AG04450 (cell line): ENCODE measurements at regions not wholly inside any gene's neighbourhood (a gene's known extent, or its start where the extent isn't known, plus 50 kb on each side); places are given as distances from the start of the nearest gene placed in this dataset.

ENCODE experiments used
- CTCF ChIA-PET: fragments of 300-600, 350-600 bp; formaldehyde crosslinking; extraction: SDS; loops from one replicate; lab custom pipeline; 2022; ENCODE audit warnings: antibody characterized with exemption, inconsistent platforms; lab: Charles Lee
- POLR2A ChIA-PET: fragments of 350-600 bp; formaldehyde crosslinking; extraction: SDS; loops from one replicate; lab custom pipeline; 2021; ENCODE audit warnings: antibody characterized with exemption, inconsistent platforms; lab: Yijun Ruan, JAX
- DNase-seq: peaks from one replicate; pipeline ENCODE4 v3.0.0-alpha.2; 2011; ENCODE audit warnings: low read depth, low spot score
- H3K27ac ChIP-seq: one replicate; pipeline ENCODE4 v1.5.1; 2012; ENCODE audit warnings: low read depth, low read length, control low read depth
- H3K27me3 ChIP-seq: one replicate; pipeline ENCODE4 v1.6.0; 2012; ENCODE audit warnings: low read length; ENCODE audit not compliant: control insufficient read depth, insufficient read depth
- H3K4me3 ChIP-seq: 2 replicates; pipeline ENCODE4 v1.5.1; 2011; ENCODE audit warnings: mild to moderate bottlenecking, low read depth, low read length, control low read depth
- H3K9me3 ChIP-seq: 2 replicates; pipeline ENCODE4 v1.5.1; 2012; ENCODE audit warnings: low read length; ENCODE audit not compliant: control insufficient read depth, insufficient read depth
- TF ChIP-seq, protein P1 (sequence below): IDR thresholded peaks from 2 replicates; pipeline ENCODE4 v1.5.1; 2011; ENCODE audit warnings: low read depth, low read length, control low read depth, inconsistent platforms

- Histone ChIP-seq H3K9me3 (no peaks in the 10 kb centered on the region), H3K27ac (no peak overlapping the region), H3K4me3 (no peak overlapping the region), H3K27me3 (no peaks in the 10 kb centered on the region)
- DNase-seq, result no peak
- POLR2A ChIA-PET, result no interaction called here
- TF ChIP-seq, protein P1, sequence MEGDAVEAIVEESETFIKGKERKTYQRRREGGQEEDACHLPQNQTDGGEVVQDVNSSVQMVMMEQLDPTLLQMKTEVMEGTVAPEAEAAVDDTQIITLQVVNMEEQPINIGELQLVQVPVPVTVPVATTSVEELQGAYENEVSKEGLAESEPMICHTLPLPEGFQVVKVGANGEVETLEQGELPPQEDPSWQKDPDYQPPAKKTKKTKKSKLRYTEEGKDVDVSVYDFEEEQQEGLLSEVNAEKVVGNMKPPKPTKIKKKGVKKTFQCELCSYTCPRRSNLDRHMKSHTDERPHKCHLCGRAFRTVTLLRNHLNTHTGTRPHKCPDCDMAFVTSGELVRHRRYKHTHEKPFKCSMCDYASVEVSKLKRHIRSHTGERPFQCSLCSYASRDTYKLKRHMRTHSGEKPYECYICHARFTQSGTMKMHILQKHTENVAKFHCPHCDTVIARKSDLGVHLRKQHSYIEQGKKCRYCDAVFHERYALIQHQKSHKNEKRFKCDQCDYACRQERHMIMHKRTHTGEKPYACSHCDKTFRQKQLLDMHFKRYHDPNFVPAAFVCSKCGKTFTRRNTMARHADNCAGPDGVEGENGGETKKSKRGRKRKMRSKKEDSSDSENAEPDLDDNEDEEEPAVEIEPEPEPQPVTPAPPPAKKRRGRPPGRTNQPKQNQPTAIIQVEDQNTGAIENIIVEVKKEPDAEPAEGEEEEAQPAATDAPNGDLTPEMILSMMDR, result no peak
- CTCF ChIA-PET, result no interaction called here
Measured at GRCh38 chr14:94974893-94975292, 182.4 kb downstream of the DICER1 start.

- ChIA-PET CTCF (no interaction called here), POLR2A (no interaction called here)
- DNase-seq, result no peak
- Histone ChIP-seq H3K27me3 (no peaks in the 10 kb centered on the region), H3K27ac (no peak overlapping the region), H3K4me3 (no peak overlapping the region), H3K9me3 (no peaks in the 10 kb centered on the region)
- TF ChIP-seq, protein P1, result no peak
Measured at GRCh38 chr14:94974422-94974821, 182.9 kb downstream of the DICER1 start.

DNA sequence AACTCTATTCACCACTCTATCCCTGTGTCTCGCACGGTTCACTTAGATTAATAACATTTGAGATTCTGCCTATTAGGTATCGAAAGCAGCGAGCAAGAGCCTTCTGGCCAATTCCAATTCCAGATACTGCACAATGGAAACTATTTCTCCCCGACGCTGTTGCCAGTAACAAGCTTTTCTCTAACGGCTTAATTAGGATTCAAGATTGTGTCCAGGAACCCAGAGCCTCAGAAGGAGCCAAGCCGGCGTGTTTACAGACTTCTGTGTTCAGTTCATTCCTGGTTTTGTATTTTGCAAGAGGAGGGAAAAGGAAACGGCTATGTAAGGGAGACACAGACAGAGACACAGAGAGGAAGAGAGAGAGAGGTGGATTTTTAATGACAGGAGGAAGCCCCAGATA is 185.6 kb downstream of the DICER1 start:
- no peak overlapping the region for H3K4me3 ChIP-seq
- DNase-seq, result no peak
- no peaks in the 10 kb centered on the region for H3K27me3 ChIP-seq
- CTCF ChIA-PET, result no interaction called here
- no peak overlapping the region for H3K27ac ChIP-seq
- peaks cover 3% of the 10 kb centered on the region for H3K9me3 ChIP-seq
- TF ChIP-seq, protein P1, result no peak
- POLR2A ChIA-PET, result no interaction called here

DNA sequence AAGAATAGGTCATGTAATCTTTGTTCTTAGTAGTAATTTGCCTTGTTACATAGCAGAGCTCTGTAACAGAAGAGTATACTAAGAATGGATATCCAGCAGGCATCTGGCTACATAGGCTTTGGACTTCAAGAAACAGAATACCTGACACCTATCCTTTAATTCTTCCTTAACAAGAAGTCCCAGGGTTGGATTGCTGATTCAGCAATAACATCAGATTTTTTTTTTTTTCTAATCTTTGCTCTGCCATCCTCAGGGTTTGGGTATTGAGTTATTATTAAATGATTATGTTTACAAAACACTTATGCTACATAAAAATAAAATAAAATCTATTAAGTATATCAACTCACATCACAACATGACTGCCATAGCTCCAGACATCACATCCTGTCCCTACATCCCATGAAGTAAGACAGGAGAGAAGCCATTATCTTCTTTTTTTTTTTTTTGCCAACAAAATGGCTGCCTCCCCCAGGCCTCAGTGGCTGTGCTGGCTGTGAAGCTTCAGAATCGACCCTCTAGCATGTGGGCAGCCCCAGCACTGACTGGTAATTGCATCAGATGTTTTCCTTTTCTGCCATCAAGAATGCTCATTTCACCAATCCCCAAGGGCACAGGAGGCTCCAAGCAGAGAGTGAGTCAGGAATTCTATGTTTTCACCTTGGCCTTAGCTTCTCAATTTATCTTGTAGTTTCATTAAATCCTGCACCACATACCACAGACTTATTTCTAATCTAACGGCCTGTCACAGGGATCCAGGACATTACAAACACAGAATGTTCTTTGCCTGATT is 186.2 kb downstream of the DICER1 start:
- ChIA-PET POLR2A (no interaction called here), CTCF (no interaction called here)
- TF ChIP-seq, protein P1, result no peak
- no peak for DNase-seq
- no peak overlapping the region for H3K27ac ChIP-seq
- peaks cover 6% of the 10 kb centered on the region for H3K9me3 ChIP-seq
- no peaks in the 10 kb centered on the region for H3K27me3 ChIP-seq
- H3K4me3 ChIP-seq, result no peak overlapping the region

- H3K9me3 ChIP-seq, result peaks cover 6% of the 10 kb centered on the region
- TF ChIP-seq, protein P1, result no peak
- H3K4me3 ChIP-seq, result no peak overlapping the region
- H3K27me3 ChIP-seq, result no peaks in the 10 kb centered on the region
- POLR2A ChIA-PET, result no interaction called here
- CTCF ChIA-PET, result no interaction called here
- no peak overlapping the region for H3K27ac ChIP-seq
- DNase-seq, result no peak
Measured at GRCh38 chr14:94969766-94970165, 187.6 kb downstream of the DICER1 start.
